Testis (tissue), 2 donors: ENCODE measurements at regions not wholly inside any gene's neighbourhood (a gene's known extent, or its start where the extent isn't known, plus 50 kb on each side); places are given as distances from the start of the nearest gene placed in this dataset.

ENCODE experiments used
- DNase-seq: peaks from one replicate; pipeline ENCODE4 v3.0.0-alpha.2; 2019
- H3K27ac ChIP-seq, 2 donors: fragments of 200-600 bp; sonication (generic); one replicate each; pipeline ENCODE4 v1.5.1; 2019
- H3K27me3 ChIP-seq: fragments of 200-600 bp; sonication (generic); one replicate; pipeline ENCODE4 v1.5.1; 2019
- H3K36me3 ChIP-seq: fragments of 200-600 bp; sonication (generic); one replicate; pipeline ENCODE4 v1.5.1; 2017; ENCODE audit warnings: low read depth; ENCODE audit errors: missing control alignments
- H3K4me1 ChIP-seq: fragments of 200-600 bp; sonication (generic); one replicate; pipeline ENCODE4 v1.5.1; 2019
- H3K4me3 ChIP-seq, 2 donors: fragments of 200-600 bp; sonication (generic); one replicate each; pipeline ENCODE4 v1.5.1; 2017 to 2019
- H3K9me3 ChIP-seq: fragments of 200-600 bp; sonication (generic); one replicate; pipeline ENCODE4 v1.5.1; 2017
- POLR2A ChIP-seq: fragments of 450-650 bp; IDR thresholded peaks from one replicate; pipeline ENCODE4 v1.6.1; 2017; ENCODE audit warnings: antibody characterized with exemption, mild to moderate bottlenecking, moderate library complexity
- WGBS, 2 donors: methylation state at CpG; one replicate each; pipeline ENCODE4 v1.1.5; 2018; 5-methylcytosine and 5-hydroxymethylcytosine counted together
- intact Hi-C: fragments of 100-400 bp; cut with DNase I; formaldehyde crosslinking; loops from one replicate; pipeline ENCODE4 v1.15.1; 2023; ENCODE audit warnings: low total_unique reads
- TF ChIP-seq, protein P1 (sequence below), 3 experiments: fragments of 450-650 bp in 2 of 3; fragments of 200-600 bp in 1 of 3; sonication (generic) in 1 of 3; IDR thresholded peaks; one replicate each; pipeline ENCODE4 v1.5.1; 2016 to 2019; ENCODE audit warnings: antibody characterized with exemption in 3 of 3, mild to moderate bottlenecking in 2 of 3, moderate library complexity in 1 of 3

GRCh38 chr4:138901177-138901576, 114.4 kb upstream of the NOCT start:
- no peak for DNase-seq
- intact Hi-C loops, result no loop called here
- Histone ChIP-seq H3K27me3 (no peaks in the 10 kb centered on the region), H3K4me1 (no peaks in the 10 kb centered on the region), H3K27ac (no peak overlapping the region), H3K4me3 (no peak overlapping the region), H3K36me3 (no peaks in the 10 kb centered on the region), H3K9me3 (no peaks in the 10 kb centered on the region)
- WGBS, 2 donors, result 73 to 89% methylated on average over 4 of the region's 4 CpGs
- TF ChIP-seq, protein P1, sequence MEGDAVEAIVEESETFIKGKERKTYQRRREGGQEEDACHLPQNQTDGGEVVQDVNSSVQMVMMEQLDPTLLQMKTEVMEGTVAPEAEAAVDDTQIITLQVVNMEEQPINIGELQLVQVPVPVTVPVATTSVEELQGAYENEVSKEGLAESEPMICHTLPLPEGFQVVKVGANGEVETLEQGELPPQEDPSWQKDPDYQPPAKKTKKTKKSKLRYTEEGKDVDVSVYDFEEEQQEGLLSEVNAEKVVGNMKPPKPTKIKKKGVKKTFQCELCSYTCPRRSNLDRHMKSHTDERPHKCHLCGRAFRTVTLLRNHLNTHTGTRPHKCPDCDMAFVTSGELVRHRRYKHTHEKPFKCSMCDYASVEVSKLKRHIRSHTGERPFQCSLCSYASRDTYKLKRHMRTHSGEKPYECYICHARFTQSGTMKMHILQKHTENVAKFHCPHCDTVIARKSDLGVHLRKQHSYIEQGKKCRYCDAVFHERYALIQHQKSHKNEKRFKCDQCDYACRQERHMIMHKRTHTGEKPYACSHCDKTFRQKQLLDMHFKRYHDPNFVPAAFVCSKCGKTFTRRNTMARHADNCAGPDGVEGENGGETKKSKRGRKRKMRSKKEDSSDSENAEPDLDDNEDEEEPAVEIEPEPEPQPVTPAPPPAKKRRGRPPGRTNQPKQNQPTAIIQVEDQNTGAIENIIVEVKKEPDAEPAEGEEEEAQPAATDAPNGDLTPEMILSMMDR (IDR thresholded peaks at IDR 0.05), result no peak
- TF ChIP-seq POLR2A, result no peak

DNA sequence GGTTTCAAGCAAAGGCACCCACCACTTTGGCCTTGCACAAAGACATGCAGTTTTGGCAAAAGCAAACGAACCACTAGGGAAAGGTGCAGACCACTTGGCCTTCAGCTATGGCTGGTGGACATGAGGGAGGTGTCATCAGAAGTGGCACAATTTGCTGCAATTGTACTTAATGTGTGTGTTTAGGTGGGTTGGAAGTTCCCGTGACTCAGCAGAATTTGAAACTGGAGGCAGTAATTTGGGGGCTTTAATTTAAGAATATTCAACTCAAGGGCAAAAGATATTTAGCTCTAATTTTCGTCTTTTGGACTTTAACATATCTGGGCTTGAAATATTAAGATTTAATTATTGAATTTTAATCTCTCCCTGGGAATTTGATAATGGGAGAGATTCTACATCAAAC, 115.6 kb upstream of the NOCT start:
- Histone ChIP-seq H3K4me1 (no peaks in the 10 kb centered on the region), H3K4me3 (no peak overlapping the region), H3K27ac (no peak overlapping the region), H3K36me3 (no peaks in the 10 kb centered on the region), H3K9me3 (no peaks in the 10 kb centered on the region), H3K27me3 (no peaks in the 10 kb centered on the region)
- WGBS, 2 donors, result 78 to 84% methylated on average over 3 of the region's 3 CpGs
- no peak for TF ChIP-seq POLR2A
- TF ChIP-seq, protein P1 (IDR thresholded peaks at IDR 0.05), result no peak
- DNase-seq, result no peak
- intact Hi-C loops, result no loop called here

DNA sequence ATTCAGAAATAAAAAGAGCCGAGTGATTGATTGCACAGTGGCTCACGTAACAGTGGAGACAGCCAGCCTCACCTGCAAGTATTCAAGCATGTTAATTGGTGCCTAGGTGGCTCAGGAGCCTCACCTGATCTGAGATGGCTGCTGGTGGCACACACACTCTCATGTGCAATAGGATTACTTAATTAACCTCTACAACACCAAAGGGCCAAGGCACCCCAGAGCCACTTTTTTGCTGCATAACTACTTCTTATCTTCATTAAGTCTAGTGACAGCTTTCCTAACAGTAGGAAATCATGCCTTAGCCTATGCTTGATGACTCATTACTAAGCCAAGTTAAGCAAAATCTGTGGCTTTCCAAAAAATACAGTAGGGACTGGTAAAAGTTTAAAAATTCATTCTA, 117.3 kb upstream of the NOCT start:
- no peak for TF ChIP-seq POLR2A
- TF ChIP-seq, protein P1 (IDR thresholded peaks at IDR 0.05), result no peak
- 95 to 100% methylated on average over 2 of the region's 2 CpGs for WGBS, 2 donors
- Histone ChIP-seq H3K27ac (no peak overlapping the region), H3K27me3 (no peaks in the 10 kb centered on the region), H3K4me3 (no peak overlapping the region), H3K9me3 (no peaks in the 10 kb centered on the region), H3K36me3 (no peaks in the 10 kb centered on the region), H3K4me1 (no peaks in the 10 kb centered on the region)
- intact Hi-C loops, result no loop called here
- DNase-seq, result no peak

DNA sequence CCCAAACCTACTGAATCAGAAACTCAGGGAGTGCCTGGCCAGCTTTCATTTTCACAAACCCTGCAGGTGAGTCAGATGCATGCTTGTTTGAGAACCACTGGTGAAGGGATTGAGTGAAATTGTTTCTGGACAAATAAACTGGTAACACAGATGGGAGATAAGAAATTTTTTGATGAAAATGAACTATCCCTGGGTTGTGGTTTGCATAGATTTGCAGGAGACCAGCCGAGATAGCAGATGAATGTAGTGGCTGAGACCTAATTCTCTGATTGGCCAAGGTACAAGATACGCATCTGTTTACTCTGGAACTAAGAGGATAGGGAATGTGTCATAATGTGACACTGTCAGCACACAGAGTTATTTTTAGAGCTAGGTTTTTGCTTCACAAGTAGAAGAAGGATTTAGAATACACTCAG, 117.8 kb upstream of the NOCT start:
- WGBS, 2 donors, result 82 to 84% methylated on average over 2 of the region's 2 CpGs
- no peaks in the 10 kb centered on the region for H3K4me1 ChIP-seq
- no peak overlapping the region for H3K4me3 ChIP-seq
- H3K36me3 ChIP-seq, result no peaks in the 10 kb centered on the region
- H3K27me3 ChIP-seq, result no peaks in the 10 kb centered on the region
- H3K27ac ChIP-seq, result no peak overlapping the region
- H3K9me3 ChIP-seq, result no peaks in the 10 kb centered on the region
- no peak for TF ChIP-seq POLR2A
- TF ChIP-seq, protein P1 (IDR thresholded peaks at IDR 0.05), result no peak
- no peak for DNase-seq
- intact Hi-C loops, result no loop called here

GRCh38 chr4:138894709-138895108, 120.9 kb upstream of the NOCT start:
- no peak overlapping the region for H3K4me3 ChIP-seq
- no peaks in the 10 kb centered on the region for H3K4me1 ChIP-seq
- H3K27ac ChIP-seq, result no peak overlapping the region
- WGBS, 2 donors, result 100% methylated on average over 1 of the region's 1 CpG
- H3K9me3 ChIP-seq, result no peaks in the 10 kb centered on the region
- intact Hi-C loops, result no loop called here
- TF ChIP-seq, protein P1 (IDR thresholded peaks at IDR 0.05), result no peak
- TF ChIP-seq POLR2A, result no peak
- no peak for DNase-seq
- no peaks in the 10 kb centered on the region for H3K27me3 ChIP-seq
- no peaks in the 10 kb centered on the region for H3K36me3 ChIP-seq
